ENCODE measurements at regions not wholly inside any gene's neighbourhood (a gene's known extent, or its start where the extent isn't known, plus 50 kb on each side); places are given as distances from the start of the nearest gene placed in this dataset.

GRCh38 chr7:145875267-145875666 is 241.3 kb upstream of the CNTNAP2 start (continued):
- TF ChIP-seq, protein P1, sequence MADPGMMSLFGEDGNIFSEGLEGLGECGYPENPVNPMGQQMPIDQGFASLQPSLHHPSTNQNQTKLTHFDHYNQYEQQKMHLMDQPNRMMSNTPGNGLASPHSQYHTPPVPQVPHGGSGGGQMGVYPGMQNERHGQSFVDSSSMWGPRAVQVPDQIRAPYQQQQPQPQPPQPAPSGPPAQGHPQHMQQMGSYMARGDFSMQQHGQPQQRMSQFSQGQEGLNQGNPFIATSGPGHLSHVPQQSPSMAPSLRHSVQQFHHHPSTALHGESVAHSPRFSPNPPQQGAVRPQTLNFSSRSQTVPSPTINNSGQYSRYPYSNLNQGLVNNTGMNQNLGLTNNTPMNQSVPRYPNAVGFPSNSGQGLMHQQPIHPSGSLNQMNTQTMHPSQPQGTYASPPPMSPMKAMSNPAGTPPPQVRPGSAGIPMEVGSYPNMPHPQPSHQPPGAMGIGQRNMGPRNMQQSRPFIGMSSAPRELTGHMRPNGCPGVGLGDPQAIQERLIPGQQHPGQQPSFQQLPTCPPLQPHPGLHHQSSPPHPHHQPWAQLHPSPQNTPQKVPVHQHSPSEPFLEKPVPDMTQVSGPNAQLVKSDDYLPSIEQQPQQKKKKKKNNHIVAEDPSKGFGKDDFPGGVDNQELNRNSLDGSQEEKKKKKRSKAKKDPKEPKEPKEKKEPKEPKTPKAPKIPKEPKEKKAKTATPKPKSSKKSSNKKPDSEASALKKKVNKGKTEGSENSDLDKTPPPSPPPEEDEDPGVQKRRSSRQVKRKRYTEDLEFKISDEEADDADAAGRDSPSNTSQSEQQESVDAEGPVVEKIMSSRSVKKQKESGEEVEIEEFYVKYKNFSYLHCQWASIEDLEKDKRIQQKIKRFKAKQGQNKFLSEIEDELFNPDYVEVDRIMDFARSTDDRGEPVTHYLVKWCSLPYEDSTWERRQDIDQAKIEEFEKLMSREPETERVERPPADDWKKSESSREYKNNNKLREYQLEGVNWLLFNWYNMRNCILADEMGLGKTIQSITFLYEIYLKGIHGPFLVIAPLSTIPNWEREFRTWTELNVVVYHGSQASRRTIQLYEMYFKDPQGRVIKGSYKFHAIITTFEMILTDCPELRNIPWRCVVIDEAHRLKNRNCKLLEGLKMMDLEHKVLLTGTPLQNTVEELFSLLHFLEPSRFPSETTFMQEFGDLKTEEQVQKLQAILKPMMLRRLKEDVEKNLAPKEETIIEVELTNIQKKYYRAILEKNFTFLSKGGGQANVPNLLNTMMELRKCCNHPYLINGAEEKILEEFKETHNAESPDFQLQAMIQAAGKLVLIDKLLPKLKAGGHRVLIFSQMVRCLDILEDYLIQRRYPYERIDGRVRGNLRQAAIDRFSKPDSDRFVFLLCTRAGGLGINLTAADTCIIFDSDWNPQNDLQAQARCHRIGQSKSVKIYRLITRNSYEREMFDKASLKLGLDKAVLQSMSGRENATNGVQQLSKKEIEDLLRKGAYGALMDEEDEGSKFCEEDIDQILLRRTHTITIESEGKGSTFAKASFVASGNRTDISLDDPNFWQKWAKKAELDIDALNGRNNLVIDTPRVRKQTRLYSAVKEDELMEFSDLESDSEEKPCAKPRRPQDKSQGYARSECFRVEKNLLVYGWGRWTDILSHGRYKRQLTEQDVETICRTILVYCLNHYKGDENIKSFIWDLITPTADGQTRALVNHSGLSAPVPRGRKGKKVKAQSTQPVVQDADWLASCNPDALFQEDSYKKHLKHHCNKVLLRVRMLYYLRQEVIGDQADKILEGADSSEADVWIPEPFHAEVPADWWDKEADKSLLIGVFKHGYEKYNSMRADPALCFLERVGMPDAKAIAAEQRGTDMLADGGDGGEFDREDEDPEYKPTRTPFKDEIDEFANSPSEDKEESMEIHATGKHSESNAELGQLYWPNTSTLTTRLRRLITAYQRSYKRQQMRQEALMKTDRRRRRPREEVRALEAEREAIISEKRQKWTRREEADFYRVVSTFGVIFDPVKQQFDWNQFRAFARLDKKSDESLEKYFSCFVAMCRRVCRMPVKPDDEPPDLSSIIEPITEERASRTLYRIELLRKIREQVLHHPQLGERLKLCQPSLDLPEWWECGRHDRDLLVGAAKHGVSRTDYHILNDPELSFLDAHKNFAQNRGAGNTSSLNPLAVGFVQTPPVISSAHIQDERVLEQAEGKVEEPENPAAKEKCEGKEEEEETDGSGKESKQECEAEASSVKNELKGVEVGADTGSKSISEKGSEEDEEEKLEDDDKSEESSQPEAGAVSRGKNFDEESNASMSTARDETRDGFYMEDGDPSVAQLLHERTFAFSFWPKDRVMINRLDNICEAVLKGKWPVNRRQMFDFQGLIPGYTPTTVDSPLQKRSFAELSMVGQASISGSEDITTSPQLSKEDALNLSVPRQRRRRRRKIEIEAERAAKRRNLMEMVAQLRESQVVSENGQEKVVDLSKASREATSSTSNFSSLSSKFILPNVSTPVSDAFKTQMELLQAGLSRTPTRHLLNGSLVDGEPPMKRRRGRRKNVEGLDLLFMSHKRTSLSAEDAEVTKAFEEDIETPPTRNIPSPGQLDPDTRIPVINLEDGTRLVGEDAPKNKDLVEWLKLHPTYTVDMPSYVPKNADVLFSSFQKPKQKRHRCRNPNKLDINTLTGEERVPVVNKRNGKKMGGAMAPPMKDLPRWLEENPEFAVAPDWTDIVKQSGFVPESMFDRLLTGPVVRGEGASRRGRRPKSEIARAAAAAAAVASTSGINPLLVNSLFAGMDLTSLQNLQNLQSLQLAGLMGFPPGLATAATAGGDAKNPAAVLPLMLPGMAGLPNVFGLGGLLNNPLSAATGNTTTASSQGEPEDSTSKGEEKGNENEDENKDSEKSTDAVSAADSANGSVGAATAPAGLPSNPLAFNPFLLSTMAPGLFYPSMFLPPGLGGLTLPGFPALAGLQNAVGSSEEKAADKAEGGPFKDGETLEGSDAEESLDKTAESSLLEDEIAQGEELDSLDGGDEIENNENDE (IDR thresholded peaks at IDR 0.05; ENCODE audit: insufficient replicate concordance, low read length) = no peak
- no peak for TF ChIP-seq SUZ12 (IDR thresholded peaks at IDR 0.05; ENCODE audit: low read length)
- TF ChIP-seq RAD21 (IDR thresholded peaks at IDR 0.05 in 1 of 2, conservative IDR thresholded peaks at IDR 0.05 in 1 of 2; ENCODE audit: low read depth in 2 of 2, low read length in 2 of 2) = no peak
- no peak for TF ChIP-seq GTF2F1 (IDR thresholded peaks at IDR 0.05; ENCODE audit: borderline replicate concordance, low read depth, low read length)
- no peak for TF ChIP-seq HDAC2 (IDR thresholded peaks at IDR 0.05; ENCODE audit: borderline replicate concordance in 1 of 2, low read depth in 2 of 2, low read length in 2 of 2)
- TF ChIP-seq TBP (IDR thresholded peaks at IDR 0.05; ENCODE audit: low read depth, low read length) = no peak
- no peak for TF ChIP-seq CTCF (IDR thresholded peaks at IDR 0.05; ENCODE audit: control extremely low read depth in 1 of 3, insufficient read depth in 1 of 3, low read depth in 1 of 3, low read length in 3 of 3)
- TF ChIP-seq HDAC6 (IDR thresholded peaks at IDR 0.05; ENCODE audit: low read depth, low read length) = no peak
